Peyer's patch (tissue), 4 donors: ENCODE measurements at regions not wholly inside any gene's neighbourhood (a gene's known extent, or its start where the extent isn't known, plus 50 kb on each side); places are given as distances from the start of the nearest gene placed in this dataset.

Experiments
- POLR2A ChIP-seq, 2 donors: fragments of 450-650 bp; IDR thresholded peaks; one replicate each; pipeline ENCODE4 v1.5.1; 2017; ENCODE audit warnings: antibody characterized with exemption in 2 of 2, mild to moderate bottlenecking in 2 of 2, moderate library complexity in 2 of 2
- TF ChIP-seq, protein P1 (sequence below), 6 experiments: fragments of 450-650 bp in 4 of 6; fragments of 200-600 bp in 2 of 6; sonication (generic) in 1 of 6; IDR thresholded peaks; one replicate each; pipeline ENCODE4 v1.5.1; 2017 to 2019; ENCODE audit warnings: antibody characterized with exemption in 6 of 6, mild to moderate bottlenecking in 3 of 6, moderate library complexity in 1 of 6

DNA sequence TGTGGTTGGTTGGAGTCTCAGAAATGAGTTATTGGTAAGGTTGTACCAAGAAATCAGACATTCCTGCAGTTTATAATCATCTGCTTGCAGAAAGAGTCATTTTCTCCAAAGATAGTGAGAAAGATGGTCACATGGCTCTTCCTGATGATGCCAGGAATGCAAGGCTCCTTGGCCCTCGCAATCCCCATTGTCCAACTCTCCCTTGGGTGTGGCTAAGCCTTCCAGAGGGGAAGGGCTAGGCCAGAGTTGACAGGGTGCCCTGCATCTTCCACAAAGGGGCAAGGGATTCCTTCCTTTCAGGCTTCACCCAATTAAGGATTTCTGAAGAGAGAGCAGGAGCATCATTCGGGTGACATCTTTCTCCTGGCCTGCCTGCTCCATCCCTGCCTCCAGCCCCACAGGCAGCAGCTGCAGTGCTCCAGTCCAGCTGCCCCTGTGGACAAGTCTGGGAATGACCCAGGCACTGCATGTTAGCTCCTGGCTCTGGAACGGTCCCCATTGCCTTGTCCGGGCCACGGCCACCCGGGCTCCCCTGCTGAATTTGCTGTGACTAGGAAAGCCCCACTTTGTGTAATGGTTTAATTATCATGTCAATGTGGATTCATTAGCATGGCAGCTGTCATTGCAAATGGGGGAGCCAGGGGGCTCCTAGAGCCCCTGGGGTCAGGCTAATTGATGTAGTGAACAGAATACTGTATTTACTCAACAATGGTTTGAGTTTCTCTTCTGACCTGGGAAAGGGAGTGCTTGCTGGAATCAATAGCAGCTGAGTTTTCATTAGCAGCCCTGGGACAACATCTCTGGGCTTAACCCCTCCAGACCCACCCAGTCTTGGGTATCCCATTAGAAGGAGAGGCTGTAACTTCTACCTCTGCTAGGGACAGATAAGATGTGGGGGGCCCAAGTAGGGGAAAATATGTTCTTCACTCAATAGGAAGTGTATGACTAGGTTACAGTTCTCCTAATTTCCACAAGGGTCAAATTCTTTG, 112.6 kb upstream of the TBX20 start:
- no peak for TF ChIP-seq POLR2A (IDR thresholded peaks at IDR 0.05)
- TF ChIP-seq, protein P1, sequence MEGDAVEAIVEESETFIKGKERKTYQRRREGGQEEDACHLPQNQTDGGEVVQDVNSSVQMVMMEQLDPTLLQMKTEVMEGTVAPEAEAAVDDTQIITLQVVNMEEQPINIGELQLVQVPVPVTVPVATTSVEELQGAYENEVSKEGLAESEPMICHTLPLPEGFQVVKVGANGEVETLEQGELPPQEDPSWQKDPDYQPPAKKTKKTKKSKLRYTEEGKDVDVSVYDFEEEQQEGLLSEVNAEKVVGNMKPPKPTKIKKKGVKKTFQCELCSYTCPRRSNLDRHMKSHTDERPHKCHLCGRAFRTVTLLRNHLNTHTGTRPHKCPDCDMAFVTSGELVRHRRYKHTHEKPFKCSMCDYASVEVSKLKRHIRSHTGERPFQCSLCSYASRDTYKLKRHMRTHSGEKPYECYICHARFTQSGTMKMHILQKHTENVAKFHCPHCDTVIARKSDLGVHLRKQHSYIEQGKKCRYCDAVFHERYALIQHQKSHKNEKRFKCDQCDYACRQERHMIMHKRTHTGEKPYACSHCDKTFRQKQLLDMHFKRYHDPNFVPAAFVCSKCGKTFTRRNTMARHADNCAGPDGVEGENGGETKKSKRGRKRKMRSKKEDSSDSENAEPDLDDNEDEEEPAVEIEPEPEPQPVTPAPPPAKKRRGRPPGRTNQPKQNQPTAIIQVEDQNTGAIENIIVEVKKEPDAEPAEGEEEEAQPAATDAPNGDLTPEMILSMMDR (IDR thresholded peaks at IDR 0.05) = no peak
